A549 (cell line): ENCODE measurements at regions not wholly inside any gene's neighbourhood (a gene's known extent, or its start where the extent isn't known, plus 50 kb on each side); places are given as distances from the start of the nearest gene placed in this dataset.

ENCODE experiments used
- ATAC-seq, 2 experiments: fragments of 200-7000 bp in 1 of 2; fragments of >200 bp in 1 of 2; cut with Nextera tagmentation in 1 of 2; cut with Tn5 transposase in 1 of 2; 3 replicates each; pipeline versions ENCODE4 v1.8.0 to v1.9.1; 2018 to 2020; ENCODE audit warnings: mild to moderate bottlenecking in 1 of 2, moderate library complexity in 1 of 2
- CTCF ChIA-PET: fragments of 300-600 bp; sonication (Branson Sonifier 250); formaldehyde crosslinking; extraction: SDS; loops from one replicate; lab custom pipeline; 2021; ENCODE audit warnings: antibody characterized with exemption, inconsistent platforms; lab: Yijun Ruan, JAX
- POLR2A ChIA-PET: fragments of 350-600 bp; formaldehyde crosslinking; extraction: SDS; loops from one replicate; lab custom pipeline; 2021; ENCODE audit warnings: antibody characterized with exemption, inconsistent platforms; lab: Yijun Ruan, JAX
- DNase-seq, 2 experiments: peaks; one replicate each; pipeline versions ENCODE4 v3.0.0 to v3.0.0-alpha.2; 2011 to 2016; ENCODE audit warnings: low read depth in 1 of 2, low spot score in 1 of 2
- FAIRE-seq: peaks from 2 replicates; lab custom pipeline; 2011; peaks lifted over from hg19 to GRCh38; lab: Jason Lieb, UNC
- H3K27ac ChIP-seq, 2 experiments: fragments of >200 bp; sonication (Bioruptor Twin); formaldehyde crosslinking; 3 replicates each; pipeline ENCODE4 v1.5.1; 2016 to 2017
- H3K4me1 ChIP-seq: fragments of >200 bp; sonication (Bioruptor Twin); formaldehyde crosslinking; 3 replicates; pipeline ENCODE4 v1.6.1; 2016
- H3K4me2 ChIP-seq: fragments of >200 bp; sonication (Bioruptor Twin); formaldehyde crosslinking; 3 replicates; pipeline ENCODE4 v1.6.1; 2016
- H3K4me3 ChIP-seq: fragments of >200 bp; sonication (Bioruptor Twin); formaldehyde crosslinking; 3 replicates; pipeline ENCODE4 v1.5.1; 2016
- H3K9me3 ChIP-seq: fragments of >200 bp; sonication (Bioruptor Twin); formaldehyde crosslinking; 3 replicates; pipeline ENCODE4 v1.6.1; 2016
- BHLHE40 ChIP-seq: IDR thresholded peaks from 2 replicates; pipeline ENCODE4 v1.6.1; 2012; ENCODE audit warnings: low read depth, low read length, inconsistent platforms
- CBX8 ChIP-seq: fragments of 200-600 bp; sonication (generic); IDR thresholded peaks from 2 replicates; pipeline ENCODE4 v1.6.1; 2016
- FOSB ChIP-seq: fragments of 250-450 bp; sonication (Bioruptor Pico); IDR thresholded peaks from 2 replicates; pipeline ENCODE4 v1.5.0; 2020; ENCODE audit warnings: mild to moderate bottlenecking, moderate library complexity
- FOXS1 ChIP-seq: fragments of 250-450 bp; sonication (Bioruptor Pico); IDR thresholded peaks from 2 replicates; pipeline ENCODE4 v1.5.0; 2020; ENCODE audit warnings: mild to moderate bottlenecking, moderate library complexity
- MAZ ChIP-seq: fragments of 150-350 bp; IDR thresholded peaks from 2 replicates; pipeline ENCODE4 v1.6.1; 2014; ENCODE audit warnings: antibody characterized with exemption, low read depth, low read length, borderline replicate concordance
- MYC ChIP-seq: IDR thresholded peaks from 2 replicates; pipeline ENCODE4 v1.6.1; 2012; ENCODE audit warnings: mild to moderate bottlenecking, inconsistent platforms, low read length, improper control_type of control experiment, borderline replicate concordance
- NPAS2 ChIP-seq: fragments of 250-450 bp; sonication (Bioruptor Pico); IDR thresholded peaks from 2 replicates; pipeline ENCODE4 v1.8.0; 2022; ENCODE audit warnings: mild to moderate bottlenecking, moderate library complexity, borderline replicate concordance
- NR3C1 ChIP-seq: fragments of >200 bp; sonication (Bioruptor Twin); formaldehyde crosslinking; IDR thresholded peaks from 3 replicates; pipeline ENCODE4 v1.6.1; 2017
- PHF8 ChIP-seq: fragments of 200-600 bp; sonication (generic); IDR thresholded peaks from 2 replicates; pipeline ENCODE4 v1.6.1; 2016; ENCODE audit warnings: low read depth, mild to moderate bottlenecking, antibody characterized with exemption, moderate library complexity, borderline replicate concordance
- POLR2A ChIP-seq: IDR thresholded peaks from 2 replicates; pipeline ENCODE4 v1.6.1; 2012; ENCODE audit warnings: mild to moderate bottlenecking, low read length
- POLR2AphosphoS2 ChIP-seq: conservative IDR thresholded peaks from 2 replicates; pipeline ENCODE4 v1.6.1; 2012; ENCODE audit warnings: low read length, improper control_type of control experiment, inconsistent platforms
- RARB ChIP-seq: fragments of 250-450 bp; sonication (Bioruptor Pico); IDR thresholded peaks from 2 replicates; pipeline ENCODE4 v1.8.0; 2021; ENCODE audit warnings: mild to moderate bottlenecking, moderate library complexity
- RFX5 ChIP-seq: fragments of 450-650 bp; IDR thresholded peaks from 2 replicates; pipeline ENCODE4 v1.7.1; 2014; ENCODE audit warnings: antibody characterized with exemption, mild to moderate bottlenecking, moderate library complexity
- RNF2 ChIP-seq: fragments of 200-600 bp; sonication (generic); IDR thresholded peaks from 2 replicates; pipeline ENCODE4 v1.6.1; 2016; ENCODE audit warnings: low read depth, mild to moderate bottlenecking, antibody characterized with exemption, moderate library complexity, borderline replicate concordance
- TFCP2L1 ChIP-seq: fragments of 250-450 bp; sonication (Bioruptor Pico); IDR thresholded peaks from 2 replicates; pipeline ENCODE4 v1.5.0; 2021; ENCODE audit warnings: mild to moderate bottlenecking
- ZFP36 ChIP-seq: fragments of 450-650 bp; IDR thresholded peaks from 2 replicates; pipeline ENCODE4 v1.6.1; 2014; ENCODE audit warnings: borderline replicate concordance; ENCODE audit not compliant: partially characterized antibody
- WGBS: methylation state at CpG from one replicate; pipeline ENCODE4 v1.1.6; 2017; ENCODE audit errors: missing lambda C conversion rate; 5-methylcytosine and 5-hydroxymethylcytosine counted together
- TF ChIP-seq, protein P1 (sequence below): fragments of 250-450 bp; sonication (Bioruptor Pico); IDR thresholded peaks from 2 replicates; pipeline ENCODE4 v1.5.0; 2020; ENCODE audit warnings: low read depth, mild to moderate bottlenecking, moderate library complexity
- TF ChIP-seq, protein P2 (sequence below): fragments of 250-450 bp; sonication (Bioruptor Pico); IDR thresholded peaks from 2 replicates; pipeline ENCODE4 v1.5.0; 2021; ENCODE audit warnings: mild to moderate bottlenecking, moderate library complexity, borderline replicate concordance
- TF ChIP-seq, protein P3 (sequence below): fragments of >200 bp; sonication (Bioruptor Twin); formaldehyde crosslinking; IDR thresholded peaks from 3 replicates; pipeline ENCODE4 v1.5.1; 2016
- TF ChIP-seq, protein P4 (sequence below): fragments of 200-600 bp; sonication (generic); IDR thresholded peaks from 2 replicates; pipeline ENCODE4 v1.6.1; 2016; ENCODE audit warnings: antibody characterized with exemption, mild to moderate bottlenecking, moderate library complexity
- TF ChIP-seq, protein P5 (sequence below): fragments of >200 bp; sonication (Bioruptor Twin); formaldehyde crosslinking; IDR thresholded peaks from 2 replicates; pipeline ENCODE4 v1.6.1; 2016
- TF ChIP-seq, protein P6 (sequence below): IDR thresholded peaks from 2 replicates; pipeline ENCODE4 v1.6.1; 2012

DNA sequence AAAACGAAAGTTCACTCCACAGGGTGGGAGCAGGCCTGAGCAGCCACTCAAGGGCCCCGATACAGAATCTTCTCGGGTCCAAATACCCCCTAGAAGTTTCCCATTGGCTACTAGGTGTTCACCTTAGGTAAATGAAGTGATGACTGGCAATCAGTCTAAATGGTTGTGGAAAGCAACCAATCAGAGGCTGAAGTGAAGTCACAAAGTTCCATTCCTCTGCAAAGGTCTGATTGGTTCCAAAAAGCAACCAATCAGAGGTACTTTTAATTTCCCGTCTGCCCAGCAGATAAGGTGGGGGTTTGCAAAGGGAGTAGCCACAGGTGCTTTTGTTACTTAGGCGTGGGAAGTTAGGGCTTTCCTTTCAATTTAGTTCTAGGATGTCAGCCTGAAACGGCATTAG, 58.2 kb upstream of the NKAP start:
- H3K4me1 ChIP-seq: 0 out of 3 replicates have a peak, but pooled peaks cover 4% of the 10 kb centered on the region
- ChIA-PET POLR2A (no interaction called here), CTCF (interaction anchor here (0.6 to 1.9 kb wide), 2 partner anchors 20 to 58 kb away, joined by 3 to 6 read pairs; no protein-coding TSS in a partner anchor)
- no peak overlapping the region for H3K27ac ChIP-seq
- FAIRE-seq: no peak
- DNase-seq: no peak
- 50% methylated on average over 6 of the region's 6 CpGs for WGBS
- no peaks in the 10 kb centered on the region for H3K9me3 ChIP-seq
- TF ChIP-seq PHF8: no peak
- no peak for TF ChIP-seq RNF2
- peak; percentile 68; the same call in 1 of the 2 replicates for TF ChIP-seq CBX8
- no peak for TF ChIP-seq POLR2A
- TF ChIP-seq MYC: no peak
- TF ChIP-seq RFX5: no peak
- no peak for TF ChIP-seq POLR2AphosphoS2
- H3K4me3 ChIP-seq: no peak overlapping the region
- no peak overlapping the region for H3K4me2 ChIP-seq
- ATAC-seq: no peak

DNA sequence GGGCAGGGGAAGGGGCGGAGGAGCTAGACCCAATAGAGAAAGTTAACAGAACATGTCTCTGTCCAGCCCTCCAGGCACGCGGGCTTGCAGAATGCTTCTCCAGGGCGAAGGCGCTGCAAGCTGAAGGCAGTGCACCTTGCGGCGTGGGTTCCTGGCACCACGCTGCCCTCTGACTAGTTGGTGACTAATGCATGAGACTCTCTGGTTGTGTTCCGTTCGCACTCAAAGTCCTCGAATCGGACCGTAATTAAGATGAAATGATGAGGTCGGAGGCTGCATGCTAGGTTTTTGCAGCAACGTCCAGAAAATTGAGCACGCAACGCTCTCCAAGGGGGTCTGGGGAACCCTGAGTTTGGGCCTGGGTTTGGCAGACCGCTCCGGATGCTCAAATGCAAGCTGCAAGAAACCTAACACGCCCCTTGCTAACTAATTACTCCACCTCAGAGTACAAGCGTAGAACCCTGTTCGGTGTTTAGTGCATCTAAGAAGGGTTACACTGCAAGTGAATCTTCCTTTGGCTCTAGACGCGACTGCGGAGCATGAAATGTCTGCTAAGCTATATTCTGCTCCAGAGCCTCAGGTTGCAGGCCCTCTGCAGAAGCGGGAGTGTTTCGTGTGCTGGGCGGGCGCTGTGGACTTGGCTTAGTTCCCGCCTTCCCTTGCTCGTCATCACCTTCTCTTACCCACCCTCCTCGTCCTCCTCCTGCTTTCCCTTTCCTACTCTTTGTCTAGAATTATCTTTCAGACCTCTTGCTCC, 57.1 kb upstream of the NKAP start:
- 0 out of 3 replicates have a peak, but pooled peaks cover 4% of the 10 kb centered on the region for H3K4me1 ChIP-seq
- ATAC-seq (peak; percentile 15 to 51; a peak in 3 of 6 replicates), FAIRE-seq (no peak), DNase-seq (no peak)
- H3K4me3 ChIP-seq: no peak overlapping the region
- H3K9me3 ChIP-seq: no peaks in the 10 kb centered on the region
- H3K4me2 ChIP-seq: no peak overlapping the region
- WGBS: 51% methylated on average over 30 of the region's 32 CpGs
- no peak overlapping the region for H3K27ac ChIP-seq
- no peak for TF ChIP-seq RARB (CRISPR knock-in tag)
- TF ChIP-seq, protein P1, sequence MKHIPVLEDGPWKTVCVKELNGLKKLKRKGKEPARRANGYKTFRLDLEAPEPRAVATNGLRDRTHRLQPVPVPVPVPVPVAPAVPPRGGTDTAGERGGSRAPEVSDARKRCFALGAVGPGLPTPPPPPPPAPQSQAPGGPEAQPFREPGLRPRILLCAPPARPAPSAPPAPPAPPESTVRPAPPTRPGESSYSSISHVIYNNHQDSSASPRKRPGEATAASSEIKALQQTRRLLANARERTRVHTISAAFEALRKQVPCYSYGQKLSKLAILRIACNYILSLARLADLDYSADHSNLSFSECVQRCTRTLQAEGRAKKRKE (CRISPR knock-in tag): no peak
- no peak for TF ChIP-seq BHLHE40
- TF ChIP-seq FOXS1 (CRISPR knock-in tag): no peak
- TF ChIP-seq, protein P2, sequence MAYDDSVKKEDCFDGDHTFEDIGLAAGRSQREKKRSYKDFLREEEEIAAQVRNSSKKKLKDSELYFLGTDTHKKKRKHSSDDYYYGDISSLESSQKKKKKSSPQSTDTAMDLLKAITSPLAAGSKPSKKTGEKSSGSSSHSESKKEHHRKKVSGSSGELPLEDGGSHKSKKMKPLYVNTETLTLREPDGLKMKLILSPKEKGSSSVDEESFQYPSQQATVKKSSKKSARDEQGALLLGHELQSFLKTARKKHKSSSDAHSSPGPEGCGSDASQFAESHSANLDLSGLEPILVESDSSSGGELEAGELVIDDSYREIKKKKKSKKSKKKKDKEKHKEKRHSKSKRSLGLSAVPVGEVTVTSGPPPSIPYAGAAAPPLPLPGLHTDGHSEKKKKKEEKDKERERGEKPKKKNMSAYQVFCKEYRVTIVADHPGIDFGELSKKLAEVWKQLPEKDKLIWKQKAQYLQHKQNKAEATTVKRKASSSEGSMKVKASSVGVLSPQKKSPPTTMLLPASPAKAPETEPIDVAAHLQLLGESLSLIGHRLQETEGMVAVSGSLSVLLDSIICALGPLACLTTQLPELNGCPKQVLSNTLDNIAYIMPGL (CRISPR knock-in tag): no peak
- no peak for TF ChIP-seq ZFP36
- no peak for TF ChIP-seq NR3C1
- no peak for TF ChIP-seq MAZ
- TF ChIP-seq, protein P3, sequence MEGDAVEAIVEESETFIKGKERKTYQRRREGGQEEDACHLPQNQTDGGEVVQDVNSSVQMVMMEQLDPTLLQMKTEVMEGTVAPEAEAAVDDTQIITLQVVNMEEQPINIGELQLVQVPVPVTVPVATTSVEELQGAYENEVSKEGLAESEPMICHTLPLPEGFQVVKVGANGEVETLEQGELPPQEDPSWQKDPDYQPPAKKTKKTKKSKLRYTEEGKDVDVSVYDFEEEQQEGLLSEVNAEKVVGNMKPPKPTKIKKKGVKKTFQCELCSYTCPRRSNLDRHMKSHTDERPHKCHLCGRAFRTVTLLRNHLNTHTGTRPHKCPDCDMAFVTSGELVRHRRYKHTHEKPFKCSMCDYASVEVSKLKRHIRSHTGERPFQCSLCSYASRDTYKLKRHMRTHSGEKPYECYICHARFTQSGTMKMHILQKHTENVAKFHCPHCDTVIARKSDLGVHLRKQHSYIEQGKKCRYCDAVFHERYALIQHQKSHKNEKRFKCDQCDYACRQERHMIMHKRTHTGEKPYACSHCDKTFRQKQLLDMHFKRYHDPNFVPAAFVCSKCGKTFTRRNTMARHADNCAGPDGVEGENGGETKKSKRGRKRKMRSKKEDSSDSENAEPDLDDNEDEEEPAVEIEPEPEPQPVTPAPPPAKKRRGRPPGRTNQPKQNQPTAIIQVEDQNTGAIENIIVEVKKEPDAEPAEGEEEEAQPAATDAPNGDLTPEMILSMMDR: no peak
- no peak for TF ChIP-seq RNF2
- no peak for TF ChIP-seq NPAS2 (CRISPR knock-in tag)
- TF ChIP-seq, protein P4, sequence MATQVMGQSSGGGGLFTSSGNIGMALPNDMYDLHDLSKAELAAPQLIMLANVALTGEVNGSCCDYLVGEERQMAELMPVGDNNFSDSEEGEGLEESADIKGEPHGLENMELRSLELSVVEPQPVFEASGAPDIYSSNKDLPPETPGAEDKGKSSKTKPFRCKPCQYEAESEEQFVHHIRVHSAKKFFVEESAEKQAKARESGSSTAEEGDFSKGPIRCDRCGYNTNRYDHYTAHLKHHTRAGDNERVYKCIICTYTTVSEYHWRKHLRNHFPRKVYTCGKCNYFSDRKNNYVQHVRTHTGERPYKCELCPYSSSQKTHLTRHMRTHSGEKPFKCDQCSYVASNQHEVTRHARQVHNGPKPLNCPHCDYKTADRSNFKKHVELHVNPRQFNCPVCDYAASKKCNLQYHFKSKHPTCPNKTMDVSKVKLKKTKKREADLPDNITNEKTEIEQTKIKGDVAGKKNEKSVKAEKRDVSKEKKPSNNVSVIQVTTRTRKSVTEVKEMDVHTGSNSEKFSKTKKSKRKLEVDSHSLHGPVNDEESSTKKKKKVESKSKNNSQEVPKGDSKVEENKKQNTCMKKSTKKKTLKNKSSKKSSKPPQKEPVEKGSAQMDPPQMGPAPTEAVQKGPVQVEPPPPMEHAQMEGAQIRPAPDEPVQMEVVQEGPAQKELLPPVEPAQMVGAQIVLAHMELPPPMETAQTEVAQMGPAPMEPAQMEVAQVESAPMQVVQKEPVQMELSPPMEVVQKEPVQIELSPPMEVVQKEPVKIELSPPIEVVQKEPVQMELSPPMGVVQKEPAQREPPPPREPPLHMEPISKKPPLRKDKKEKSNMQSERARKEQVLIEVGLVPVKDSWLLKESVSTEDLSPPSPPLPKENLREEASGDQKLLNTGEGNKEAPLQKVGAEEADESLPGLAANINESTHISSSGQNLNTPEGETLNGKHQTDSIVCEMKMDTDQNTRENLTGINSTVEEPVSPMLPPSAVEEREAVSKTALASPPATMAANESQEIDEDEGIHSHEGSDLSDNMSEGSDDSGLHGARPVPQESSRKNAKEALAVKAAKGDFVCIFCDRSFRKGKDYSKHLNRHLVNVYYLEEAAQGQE: no peak
- TF ChIP-seq, protein P5, sequence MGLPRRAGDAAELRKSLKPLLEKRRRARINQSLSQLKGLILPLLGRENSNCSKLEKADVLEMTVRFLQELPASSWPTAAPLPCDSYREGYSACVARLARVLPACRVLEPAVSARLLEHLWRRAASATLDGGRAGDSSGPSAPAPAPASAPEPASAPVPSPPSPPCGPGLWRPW: no peak
- no peak for TF ChIP-seq FOSB
- TF ChIP-seq, protein P6, sequence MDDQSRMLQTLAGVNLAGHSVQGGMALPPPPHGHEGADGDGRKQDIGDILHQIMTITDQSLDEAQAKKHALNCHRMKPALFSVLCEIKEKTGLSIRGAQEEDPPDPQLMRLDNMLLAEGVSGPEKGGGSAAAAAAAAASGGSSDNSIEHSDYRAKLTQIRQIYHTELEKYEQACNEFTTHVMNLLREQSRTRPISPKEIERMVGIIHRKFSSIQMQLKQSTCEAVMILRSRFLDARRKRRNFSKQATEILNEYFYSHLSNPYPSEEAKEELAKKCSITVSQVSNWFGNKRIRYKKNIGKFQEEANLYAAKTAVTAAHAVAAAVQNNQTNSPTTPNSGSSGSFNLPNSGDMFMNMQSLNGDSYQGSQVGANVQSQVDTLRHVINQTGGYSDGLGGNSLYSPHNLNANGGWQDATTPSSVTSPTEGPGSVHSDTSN: no peak
- TF ChIP-seq TFCP2L1 (CRISPR knock-in tag): no peak
- ChIA-PET POLR2A (no interaction called here), CTCF (interaction anchor here (0.6 to 1.9 kb wide), 3 partner anchors 19 to 57 kb away, joined by 3 to 6 read pairs (median 3); no protein-coding TSS in a partner anchor)
